ENCODE measurements at regions not wholly inside any gene's neighbourhood (a gene's known extent, or its start where the extent isn't known, plus 50 kb on each side); places are given as distances from the start of the nearest gene placed in this dataset.

DNA sequence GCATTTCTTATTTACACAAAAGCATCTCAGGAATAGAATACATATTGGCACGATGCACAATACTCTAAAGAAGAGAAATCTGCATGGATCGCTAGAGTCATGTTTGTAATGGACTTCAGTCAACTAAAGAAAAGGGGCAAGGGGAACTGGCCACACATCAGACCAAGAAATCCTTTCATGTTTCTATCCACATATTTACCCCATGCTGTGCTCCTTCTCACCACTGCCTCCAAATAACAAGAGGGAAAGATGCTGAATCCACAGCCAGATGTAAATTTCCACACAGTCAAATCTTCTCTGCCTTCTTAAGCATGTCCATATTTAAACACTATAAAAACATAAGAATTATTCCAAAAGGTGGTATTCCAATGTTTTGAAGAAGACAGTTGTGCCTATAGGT lies 67.6 kb downstream of the COX18 start:
- no peak for DNase-seq

- DNase-seq = no peak
Observed at GRCh38 chr4:72997409-72997808, 72.1 kb downstream of the COX18 start.

DNA sequence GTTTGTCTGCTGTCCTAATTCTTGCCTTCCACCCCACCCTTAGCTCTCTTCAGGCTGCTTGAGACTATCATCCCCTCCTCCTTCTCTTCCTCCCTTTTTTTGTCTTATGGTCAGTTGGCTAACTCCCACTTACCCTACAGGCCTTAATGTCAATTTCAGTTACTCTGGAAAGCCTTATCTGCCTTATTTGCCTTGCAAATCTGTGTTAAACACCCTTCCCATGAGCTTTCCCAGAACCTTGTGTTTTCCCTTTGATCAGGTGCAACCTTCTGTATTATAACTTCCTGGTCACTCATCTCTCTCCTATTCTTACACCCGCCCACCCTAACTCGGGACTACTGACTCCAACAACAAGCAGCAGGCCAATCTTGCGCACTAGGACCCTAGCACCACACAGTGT lies 74.8 kb downstream of the COX18 start:
- DNase-seq = no peak

DNA sequence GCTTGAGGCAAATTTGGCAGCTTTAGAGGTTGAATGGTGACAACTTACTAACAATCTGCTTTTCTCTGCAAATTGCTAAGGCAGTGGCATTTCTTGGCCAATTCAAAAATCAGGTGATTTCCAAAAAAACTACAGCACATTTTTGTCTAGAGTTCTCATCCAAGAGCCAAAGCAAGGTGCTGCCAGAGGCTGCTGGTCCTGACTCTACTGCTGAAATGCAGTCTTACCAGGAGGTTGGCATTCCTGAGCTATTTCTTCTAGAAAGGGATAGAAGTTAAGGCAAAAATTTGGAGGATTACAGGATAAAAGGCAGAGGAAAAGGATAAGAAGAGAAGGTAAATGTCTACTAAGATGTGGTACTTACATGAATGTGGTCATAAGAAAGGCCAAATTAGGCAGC lies 75.6 kb downstream of the COX18 start:
- no peak for DNase-seq

- no peak for DNase-seq
Observed at GRCh38 chr4:72991873-72992272, 77.6 kb downstream of the COX18 start.

- no peak for DNase-seq
Observed at GRCh38 chr4:72987741-72988729, 81.5 kb downstream of the COX18 start.

DNA sequence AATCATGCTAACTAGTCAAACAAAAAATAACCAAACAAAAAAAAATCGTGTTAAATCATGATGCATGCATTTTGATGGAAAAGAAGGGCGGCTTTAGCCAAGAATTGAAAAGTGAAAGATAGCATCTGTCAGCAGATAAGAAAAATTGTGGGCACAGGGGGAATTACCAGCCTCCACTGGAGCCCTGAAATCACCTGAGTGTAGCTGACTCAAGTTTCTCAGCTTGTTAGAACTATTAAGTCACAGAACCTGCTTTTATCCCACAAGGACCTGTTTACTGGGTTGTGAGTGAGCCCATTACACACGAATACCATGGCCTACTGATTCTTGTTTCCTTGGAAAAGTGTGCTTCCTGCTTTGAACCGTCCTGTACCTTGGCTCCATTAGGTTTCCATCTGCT lies 85.2 kb downstream of the COX18 start:
- no peak for DNase-seq

DNA sequence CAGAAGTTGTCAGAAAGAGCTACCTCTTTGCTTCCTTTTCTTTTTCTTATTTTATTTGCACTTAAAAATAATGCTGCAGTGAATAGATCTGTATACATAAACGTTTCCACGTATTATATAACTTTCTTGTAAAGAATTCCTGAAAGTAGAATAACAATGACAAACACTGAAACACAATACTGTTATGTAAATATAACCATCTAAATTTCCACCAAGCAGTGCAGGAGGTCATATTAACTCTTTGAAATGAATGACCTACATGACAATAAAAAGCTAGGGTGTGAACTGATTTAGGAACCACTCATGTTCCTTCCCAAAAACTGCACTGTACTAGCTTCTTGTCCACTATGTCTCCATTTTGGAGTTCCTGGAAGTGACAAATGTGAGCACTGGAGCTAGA lies 85.8 kb downstream of the COX18 start:
- DNase-seq = no peak

- no peak for DNase-seq
Observed at GRCh38 chr4:72977936-72978485, 91.5 kb downstream of the COX18 start.

DNA sequence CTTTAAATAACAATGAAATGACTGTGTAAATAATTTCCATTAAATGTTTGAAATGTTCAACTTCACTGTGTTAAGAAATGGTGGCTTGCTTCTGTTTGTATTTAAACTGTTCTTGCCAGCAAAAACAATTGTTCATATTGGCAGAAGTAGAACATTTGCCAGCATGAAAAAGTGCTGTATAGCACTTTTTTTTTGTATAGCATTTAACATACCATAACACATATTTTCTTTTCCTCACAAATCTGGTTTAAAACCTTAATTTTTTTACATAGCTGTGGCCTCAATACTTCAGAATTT lies 94.1 kb downstream of the COX18 start:
- DNase-seq = no peak

GRCh38 chr4:72974694-72975487 lies 94.6 kb downstream of the COX18 start:
- DNase-seq = no peak

GRCh38 chr4:72971572-72971971 lies 97.9 kb downstream of the COX18 start:
- DNase-seq = no peak

GRCh38 chr4:72970756-72971155 lies 98.8 kb downstream of the COX18 start:
- DNase-seq = no peak

DNA sequence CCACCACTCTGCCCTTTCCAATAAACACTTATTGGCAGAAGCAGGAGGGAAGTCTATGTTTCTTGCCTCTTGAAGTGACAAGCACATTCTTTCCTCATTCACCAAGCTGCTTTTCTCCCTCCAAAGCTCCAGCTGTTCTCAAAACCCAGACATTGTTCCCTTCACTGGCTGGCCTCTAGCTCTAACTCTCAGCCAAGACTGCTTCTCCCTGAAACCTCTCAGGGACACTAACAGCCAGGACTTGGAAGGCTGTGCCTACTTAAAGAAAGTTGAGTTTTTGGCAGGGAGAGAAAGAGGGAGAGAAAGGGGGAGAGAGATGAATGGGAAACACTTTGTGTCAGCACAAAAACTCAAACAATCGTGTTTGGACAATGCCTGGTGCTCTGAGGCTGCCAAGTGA lies 99.5 kb downstream of the COX18 start:
- DNase-seq = no peak

- no peak for DNase-seq
Observed at GRCh38 chr4:72966652-72967051, 102.9 kb downstream of the COX18 start.

DNA sequence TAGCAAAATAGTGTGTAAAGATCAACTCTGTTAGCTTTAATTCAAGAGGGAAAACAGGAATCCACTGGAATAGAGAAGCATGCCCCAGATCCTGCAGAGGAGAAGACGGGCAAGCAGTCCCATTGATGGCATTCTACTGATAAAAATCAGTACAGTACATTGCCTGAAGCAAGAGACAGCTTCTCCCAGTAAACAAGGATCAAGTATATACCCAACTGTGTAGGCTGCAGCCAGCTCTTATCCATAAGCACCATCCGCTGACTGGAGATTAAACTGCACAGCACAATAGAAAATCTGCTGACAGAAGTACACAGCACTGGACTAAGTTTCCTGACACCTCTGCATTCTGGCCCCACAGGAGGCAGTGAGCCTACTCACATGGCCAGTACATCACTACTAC lies 110.1 kb downstream of the COX18 start:
- DNase-seq = no peak

DNA sequence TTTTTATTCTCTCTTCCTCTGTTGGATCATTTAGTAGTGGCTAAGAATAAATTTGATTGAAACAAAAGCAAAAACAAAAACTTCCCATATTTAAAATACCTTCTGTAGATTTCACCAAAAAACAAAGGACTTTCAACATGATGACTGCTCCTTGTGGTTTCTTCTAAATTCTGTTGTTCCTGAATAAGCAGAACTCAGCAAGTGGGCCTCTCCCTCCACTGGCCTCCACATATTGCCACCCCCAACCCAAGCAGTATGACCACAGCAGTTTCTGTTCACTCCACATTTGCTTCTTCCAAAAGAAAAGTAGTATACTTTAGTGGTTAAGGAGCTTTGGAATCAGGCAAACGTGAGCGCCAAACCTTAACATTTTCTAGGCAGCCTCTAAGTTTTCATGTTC lies 114.7 kb downstream of the COX18 start:
- no peak for DNase-seq

GRCh38 chr4:72953571-72953970 lies 115.9 kb downstream of the COX18 start:
- no peak for DNase-seq

DNA sequence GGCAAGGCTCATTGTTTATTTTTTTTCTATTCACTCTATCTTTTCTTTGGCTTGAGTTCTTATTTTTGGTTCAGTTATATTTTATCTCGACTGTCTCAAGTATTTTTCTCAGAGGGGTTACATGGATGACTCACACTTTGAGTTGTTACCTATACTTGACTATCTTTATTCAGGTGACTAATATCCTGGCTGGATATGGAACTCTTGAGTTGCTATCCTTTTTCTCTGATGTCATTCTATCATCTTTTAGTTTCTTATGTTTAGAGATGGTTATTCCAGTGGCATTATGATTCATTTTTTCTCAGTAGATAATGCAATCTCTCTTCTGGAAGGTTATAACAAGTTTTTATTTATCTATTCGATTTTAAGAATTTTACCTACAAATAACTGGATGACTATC lies 117.9 kb downstream of the COX18 start:
- DNase-seq = no peak

DNA sequence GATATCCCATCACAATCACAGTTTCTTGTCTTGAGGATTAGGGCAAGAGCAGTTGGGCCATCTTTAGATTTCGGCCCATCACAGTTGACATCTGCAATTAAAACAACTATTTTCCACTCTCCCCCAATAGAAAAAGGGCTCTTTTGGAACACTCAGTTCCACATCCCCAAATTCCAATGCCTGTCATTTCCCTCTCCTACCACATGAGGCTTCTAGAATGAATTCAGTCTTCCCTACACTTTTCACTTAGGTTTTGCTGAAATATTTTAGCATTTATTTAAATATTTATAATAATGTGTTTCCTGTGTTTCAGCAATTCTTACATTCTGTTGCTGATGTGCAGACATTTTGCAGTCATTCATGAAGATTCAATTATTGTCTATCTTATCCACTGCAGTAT lies 118.4 kb downstream of the COX18 start:
- DNase-seq = no peak

DNA sequence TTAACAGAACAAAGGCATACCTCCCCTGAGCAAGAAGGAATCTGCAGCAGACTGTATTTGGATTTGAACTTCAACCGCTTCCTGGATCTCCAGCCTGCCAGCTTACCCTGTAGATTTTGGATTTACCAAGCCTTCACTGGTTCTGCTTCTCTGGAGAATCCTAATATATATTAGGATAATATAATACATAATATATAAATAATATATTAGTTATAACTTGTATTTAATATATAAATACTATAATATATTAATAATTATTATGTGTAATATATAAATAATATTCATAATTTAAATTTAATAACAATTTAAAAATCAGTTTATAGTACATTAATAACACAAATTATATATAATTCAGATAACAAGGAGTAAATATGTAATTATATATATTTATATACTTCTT lies 121.4 kb downstream of the COX18 start:
- no peak for DNase-seq

- DNase-seq = no peak
Observed at GRCh38 chr4:72945719-72946336, 123.7 kb downstream of the COX18 start.

GRCh38 chr4:72942565-72942964 lies 127.0 kb downstream of the COX18 start:
- no peak for DNase-seq

DNA sequence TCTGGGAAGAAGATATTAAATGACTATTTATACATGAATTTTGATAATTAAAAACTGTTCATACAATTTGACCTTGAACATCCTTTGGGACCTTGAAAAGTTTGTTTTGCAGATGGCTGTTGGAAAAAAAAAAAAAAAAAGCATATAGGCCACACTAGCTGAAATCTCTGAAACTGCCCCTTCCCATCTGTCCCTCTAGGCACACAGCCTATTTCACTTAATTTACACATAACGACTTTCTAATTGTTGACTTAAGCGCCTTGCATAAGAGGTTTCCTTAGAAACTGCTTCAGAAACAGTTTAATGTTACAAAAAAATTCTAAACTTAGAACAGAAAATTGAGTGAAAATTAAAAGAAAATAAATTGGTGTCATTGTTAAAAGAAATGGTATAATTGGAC lies 131.0 kb downstream of the COX18 start:
- no peak for DNase-seq
